MV-4-11 (cell line): ENCODE measurements at regions not wholly inside any gene's neighbourhood (a gene's known extent, or its start where the extent isn't known, plus 50 kb on each side); places are given as distances from the start of the nearest gene placed in this dataset.
"Not testable (repeated sequence)": the region's sequence is repeated elsewhere in the genome, so short reads cannot be mapped to it uniquely, and the experiment has no call there.

Experiments
- DNase-seq: peaks from one replicate; lab custom pipeline; 2025; lab: John Stamatoyannopoulos, UW

GRCh38 chr3:71961891-71962290 is 176.9 kb upstream of the PROK2 start:
- DNase-seq = no peak

GRCh38 chr3:71961378-71961777 is 176.4 kb upstream of the PROK2 start:
- no peak for DNase-seq

GRCh38 chr3:71958533-71958932 is 173.6 kb upstream of the PROK2 start:
- no peak for DNase-seq

- no peak for DNase-seq
Measured at GRCh38 chr3:71956716-71957115, 171.8 kb upstream of the PROK2 start.

- DNase-seq = no peak
Measured at GRCh38 chr3:71956069-71956340, 171.1 kb upstream of the PROK2 start.

GRCh38 chr3:71955240-71956068 is 170.5 kb upstream of the PROK2 start:
- peak; percentile 62 for DNase-seq

- DNase-seq = no peak
Measured at GRCh38 chr3:71951842-71952241, 166.9 kb upstream of the PROK2 start.

- no peak for DNase-seq
Measured at GRCh38 chr3:71951361-71951760, 166.4 kb upstream of the PROK2 start.

- no peak for DNase-seq
Measured at GRCh38 chr3:71949442-71949841, 164.5 kb upstream of the PROK2 start.

GRCh38 chr3:71944482-71945065 is 159.6 kb upstream of the PROK2 start:
- no peak for DNase-seq

- DNase-seq = peak; percentile 18
Measured at GRCh38 chr3:71942432-71943187, 157.7 kb upstream of the PROK2 start.

- no peak for DNase-seq
Measured at GRCh38 chr3:71940486-71940885, 155.5 kb upstream of the PROK2 start.

- not testable (repeated sequence) for DNase-seq
Measured at GRCh38 chr3:71938081-71938480, 153.1 kb upstream of the PROK2 start.

- no peak for DNase-seq
Measured at GRCh38 chr3:71936681-71937080, 151.7 kb upstream of the PROK2 start.

- no peak for DNase-seq
Measured at GRCh38 chr3:71934520-71935270, 149.7 kb upstream of the PROK2 start.

- no peak for DNase-seq
Measured at GRCh38 chr3:71931922-71932321, 147.0 kb upstream of the PROK2 start.

GRCh38 chr3:71930056-71930991 is 145.4 kb upstream of the PROK2 start:
- no peak for DNase-seq

- no peak for DNase-seq
Measured at GRCh38 chr3:71928212-71928611, 143.3 kb upstream of the PROK2 start.

- no peak for DNase-seq
Measured at GRCh38 chr3:71927505-71928066, 142.6 kb upstream of the PROK2 start.

GRCh38 chr3:71926616-71927015 is 141.7 kb upstream of the PROK2 start:
- no peak for DNase-seq

GRCh38 chr3:71926262-71926600 is 141.3 kb upstream of the PROK2 start:
- no peak for DNase-seq
